NT2/D1 (cell line): ENCODE measurements at regions not wholly inside any gene's neighbourhood (a gene's known extent, or its start where the extent isn't known, plus 50 kb on each side); places are given as distances from the start of the nearest gene placed in this dataset.

Experiments
- YY1 ChIP-seq: IDR thresholded peaks from 2 replicates; pipeline ENCODE4 v1.6.1; 2011; ENCODE audit not compliant: insufficient read length, insufficient read depth
- ZNF274 ChIP-seq: IDR thresholded peaks from 2 replicates; pipeline ENCODE4 v1.6.1; 2011; ENCODE audit warnings: mild to moderate bottlenecking, low read depth, low read length

DNA sequence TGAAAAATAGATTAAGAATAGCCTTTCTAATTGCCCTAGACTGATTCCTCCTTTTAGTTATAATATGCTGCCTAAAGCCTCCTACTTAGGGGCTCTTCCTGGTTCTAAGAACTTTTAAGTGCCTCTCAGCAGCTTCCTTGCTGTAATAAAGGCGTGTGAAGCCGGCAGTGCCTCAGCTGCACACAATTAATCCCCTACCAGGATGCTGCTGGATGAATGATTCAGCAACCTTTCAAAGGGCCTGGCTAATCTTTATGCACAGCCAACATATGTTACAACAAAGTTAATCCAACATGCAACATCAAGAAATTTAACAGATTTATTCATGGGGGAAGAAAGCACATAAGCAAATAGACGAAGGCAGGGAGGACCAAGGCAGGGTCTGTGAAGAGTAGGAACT, 145.2 kb downstream of the PMP22 start:
- TF ChIP-seq YY1 (no peak), ZNF274 (no peak)
